Brain pericyte (primary cell): ENCODE measurements at regions not wholly inside any gene's neighbourhood (a gene's known extent, or its start where the extent isn't known, plus 50 kb on each side); places are given as distances from the start of the nearest gene placed in this dataset.
"Not testable (repeated sequence)": the region's sequence is repeated elsewhere in the genome, so short reads cannot be mapped to it uniquely, and the experiment has no call there.

Experiments
- DNase-seq: peaks from one replicate; pipeline ENCODE4 v3.0.0-alpha.2; 2012; ENCODE audit warnings: low read depth, low spot score

DNA sequence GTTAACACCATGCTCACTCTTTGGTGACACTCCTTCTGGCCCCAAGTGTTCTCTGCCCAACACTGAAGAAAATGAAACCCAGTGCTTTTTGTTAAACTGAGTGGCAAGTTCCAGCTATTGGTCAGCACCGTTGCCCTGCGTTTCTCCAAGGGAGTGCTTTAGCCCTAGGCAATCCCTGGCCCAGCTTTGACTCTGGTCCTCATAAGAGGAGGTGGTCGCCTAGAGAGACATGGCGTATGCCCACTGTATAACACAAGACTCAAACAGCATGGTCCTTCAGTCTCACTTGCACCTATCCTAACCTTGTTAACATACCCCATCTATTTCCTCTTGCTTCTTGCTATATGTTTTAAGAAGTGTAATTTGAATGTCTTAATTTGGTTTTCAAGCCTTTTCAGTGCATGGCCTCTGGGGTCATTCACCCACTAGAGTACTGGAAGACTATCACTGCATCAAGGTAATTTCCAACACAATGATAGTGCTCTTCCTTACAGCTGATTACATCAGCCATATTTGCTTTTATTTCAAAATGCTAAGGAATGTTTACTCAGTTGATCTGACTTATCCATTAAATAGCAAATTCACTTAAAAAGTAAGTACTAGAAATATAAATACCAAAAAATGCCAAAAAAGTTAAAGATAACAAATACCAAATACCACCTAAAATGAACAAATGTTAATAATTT, 190.5 kb upstream of the SOX21 start:
- DNase-seq = no peak

DNA sequence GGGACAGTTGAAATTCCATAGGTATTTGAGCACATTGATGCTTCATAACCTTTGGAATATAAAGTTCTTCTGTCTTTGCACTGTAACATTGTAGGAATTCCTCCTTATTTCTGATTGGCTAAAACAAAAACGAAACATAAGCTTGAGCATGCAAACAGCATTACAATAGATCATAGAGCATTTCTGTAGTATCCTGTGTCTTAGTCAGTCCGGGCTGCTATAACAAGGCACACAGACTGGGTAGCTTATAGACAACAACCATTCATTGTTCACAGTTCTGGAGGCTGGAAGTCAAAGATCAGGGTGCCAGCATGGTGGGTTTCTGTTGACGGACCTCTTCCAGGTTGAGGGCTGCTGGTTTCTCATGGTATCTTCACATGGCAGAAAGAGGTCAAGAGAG, 188.7 kb upstream of the SOX21 start:
- DNase-seq = no peak

GRCh38 chr13:94896719-94897317, 184.5 kb upstream of the SOX21 start:
- no peak for DNase-seq

GRCh38 chr13:94896238-94896637, 183.9 kb upstream of the SOX21 start:
- DNase-seq = no peak

DNA sequence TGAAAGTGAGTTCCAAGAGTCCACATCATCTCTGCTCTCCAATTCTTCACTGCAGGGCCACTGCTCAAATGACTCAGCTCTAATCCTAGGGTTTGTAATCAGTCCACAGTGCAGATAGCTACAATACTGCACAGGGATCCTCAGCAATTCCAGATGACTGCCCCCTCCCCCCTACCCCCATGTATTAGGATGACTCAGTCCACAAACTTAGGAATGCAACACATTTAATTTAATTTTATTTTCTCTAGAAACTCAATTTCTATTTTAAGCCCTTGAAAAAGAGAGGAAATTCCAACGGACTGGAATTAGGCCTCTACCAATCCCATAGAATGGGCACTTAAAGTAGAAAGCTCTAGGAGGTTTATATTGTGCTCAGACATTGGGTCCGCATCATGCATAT, 173.8 kb upstream of the SOX21 start:
- no peak for DNase-seq

GRCh38 chr13:94880463-94880862, 168.1 kb upstream of the SOX21 start:
- no peak for DNase-seq

- DNase-seq = no peak
These were observed 166.3 kb upstream of the SOX21 start for GRCh38 chr13:94878602-94879165.

GRCh38 chr13:94864474-94864873, 152.1 kb upstream of the SOX21 start:
- DNase-seq = no peak

DNA sequence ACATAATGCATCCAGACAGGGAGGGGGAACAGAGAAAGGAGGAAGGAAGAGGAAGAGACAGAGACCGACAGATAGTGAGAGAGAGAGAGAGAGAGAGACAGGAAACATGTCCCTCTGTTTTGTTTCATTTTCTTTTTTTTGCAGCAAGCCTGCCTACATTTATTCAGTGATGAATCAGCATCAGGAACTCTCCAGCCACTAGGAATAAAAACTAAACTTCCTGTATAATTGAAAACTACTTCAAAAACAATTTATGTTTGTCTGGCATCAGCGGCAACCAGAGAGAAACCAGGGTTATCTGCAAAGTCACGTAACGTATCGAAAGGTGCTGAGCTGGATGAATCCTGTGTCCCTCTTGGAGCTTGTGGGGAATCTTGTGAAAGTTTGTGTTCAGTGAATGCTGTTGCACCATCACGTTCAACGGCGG, 148.6 kb upstream of the SOX21 start:
- no peak for DNase-seq

DNA sequence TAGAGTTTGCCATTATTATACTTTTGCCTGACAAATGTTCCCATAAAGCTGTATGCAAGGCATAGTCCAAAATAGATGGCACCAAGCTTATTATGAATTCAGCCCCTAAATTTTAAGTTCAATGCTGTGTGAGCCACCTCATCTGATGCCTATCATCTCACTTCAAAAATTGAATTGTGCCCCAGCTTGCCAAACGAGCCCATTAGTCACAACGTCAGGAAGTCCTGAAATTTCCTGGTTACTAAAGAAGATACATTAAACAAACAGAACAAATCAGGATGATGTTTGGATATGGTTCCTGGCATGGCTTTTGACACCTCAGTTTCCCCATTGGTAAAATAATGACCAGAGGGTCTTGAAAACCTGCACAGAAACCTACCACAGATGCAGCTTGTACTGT, 147.5 kb upstream of the SOX21 start:
- DNase-seq = no peak

GRCh38 chr13:94859278-94859691, 146.9 kb upstream of the SOX21 start:
- peak; percentile 68 for DNase-seq

GRCh38 chr13:94858856-94859255, 146.5 kb upstream of the SOX21 start:
- DNase-seq = no peak

- no peak for DNase-seq
These were observed 142.3 kb upstream of the SOX21 start for GRCh38 chr13:94854688-94855087.

DNA sequence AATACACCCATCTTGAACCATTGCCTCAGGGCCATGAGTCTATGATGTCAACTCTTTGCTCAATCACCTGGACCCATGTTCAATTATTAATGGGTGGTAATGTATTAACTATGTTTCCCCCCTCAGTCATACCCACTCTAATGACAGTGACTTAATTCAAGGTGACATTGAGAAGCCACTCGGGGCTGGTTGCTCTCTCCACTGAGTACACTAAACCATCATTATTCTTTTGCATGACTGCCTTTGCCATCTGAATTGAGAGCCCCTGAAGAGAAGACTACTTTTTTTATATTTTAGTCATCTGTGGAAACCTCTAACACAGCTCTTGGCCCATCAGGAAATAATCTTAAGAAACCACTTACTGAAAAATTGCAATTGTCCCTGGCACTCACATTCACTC, 139.2 kb upstream of the SOX21 start:
- no peak for DNase-seq

GRCh38 chr13:94849254-94849653, 136.9 kb upstream of the SOX21 start:
- no peak for DNase-seq

GRCh38 chr13:94842901-94843300, 130.6 kb upstream of the SOX21 start:
- no peak for DNase-seq

DNA sequence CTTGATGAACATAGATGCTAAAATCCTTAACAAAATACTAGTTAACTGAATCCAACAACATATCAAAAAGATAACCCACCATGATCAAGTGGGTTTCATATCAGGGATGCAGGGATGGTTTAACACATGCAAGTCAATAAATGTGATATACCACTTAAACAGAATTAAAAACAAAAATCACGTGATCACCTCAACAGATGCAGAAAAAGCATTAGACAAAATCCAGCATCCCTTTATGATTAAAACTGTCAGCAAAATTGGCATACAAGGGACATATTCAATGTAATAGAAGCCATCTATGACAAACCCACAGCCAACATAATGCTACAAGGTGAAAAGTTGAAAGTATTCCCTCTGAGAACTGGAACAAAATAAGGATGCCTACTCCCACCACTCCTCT, 124.7 kb upstream of the SOX21 start:
- DNase-seq = not testable (repeated sequence)

GRCh38 chr13:94829837-94830365, 117.6 kb upstream of the SOX21 start:
- no peak for DNase-seq

DNA sequence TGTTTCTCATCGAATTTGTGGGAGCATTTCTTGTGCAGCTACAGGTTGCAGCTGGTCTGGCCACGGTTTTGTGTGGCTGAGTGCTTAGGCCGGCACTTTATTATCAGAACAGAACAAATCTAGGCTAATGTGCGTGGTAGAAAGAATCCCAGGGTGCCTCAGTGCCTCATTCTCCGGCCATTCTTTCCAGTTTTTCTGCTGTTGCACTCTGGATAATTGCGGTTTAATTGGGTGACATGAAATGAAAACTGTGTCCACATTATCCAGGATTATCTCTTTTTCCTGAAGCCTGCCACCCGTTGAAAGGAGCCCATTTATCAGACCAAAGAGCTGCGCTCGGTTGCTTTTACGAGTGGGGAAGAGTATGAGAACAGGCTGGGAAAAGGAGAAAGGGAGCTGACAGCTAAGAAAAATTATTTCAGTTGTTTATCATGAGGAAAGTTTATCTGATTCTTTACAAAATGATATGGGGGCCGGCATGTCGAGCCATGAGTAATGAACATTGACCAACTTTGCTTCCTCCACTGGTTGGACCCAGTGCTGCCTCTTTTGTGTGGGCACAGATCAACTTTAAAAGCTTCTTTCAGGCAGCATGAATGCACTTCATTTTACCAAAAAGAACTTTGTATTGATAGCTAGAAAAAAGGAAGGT, 117.0 kb upstream of the SOX21 start:
- no peak for DNase-seq

DNA sequence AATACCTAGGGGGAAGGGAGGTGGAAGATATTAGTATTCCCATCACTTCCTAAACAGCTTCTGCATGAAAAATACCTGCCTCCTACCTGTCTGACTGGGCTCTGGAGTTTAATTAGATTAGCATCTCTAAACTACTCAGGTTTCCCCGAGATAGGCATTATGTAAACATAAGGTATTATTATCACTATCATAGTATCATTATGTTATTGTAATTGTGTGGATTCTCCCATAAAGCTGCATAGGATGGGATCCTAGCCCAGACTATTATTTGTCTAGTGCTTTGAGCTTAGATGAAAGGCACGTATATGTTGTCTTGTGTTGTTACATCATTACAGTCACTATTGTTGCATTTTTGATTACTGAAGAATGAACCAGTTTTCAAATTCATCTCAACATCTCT, 115.2 kb upstream of the SOX21 start:
- DNase-seq = no peak

DNA sequence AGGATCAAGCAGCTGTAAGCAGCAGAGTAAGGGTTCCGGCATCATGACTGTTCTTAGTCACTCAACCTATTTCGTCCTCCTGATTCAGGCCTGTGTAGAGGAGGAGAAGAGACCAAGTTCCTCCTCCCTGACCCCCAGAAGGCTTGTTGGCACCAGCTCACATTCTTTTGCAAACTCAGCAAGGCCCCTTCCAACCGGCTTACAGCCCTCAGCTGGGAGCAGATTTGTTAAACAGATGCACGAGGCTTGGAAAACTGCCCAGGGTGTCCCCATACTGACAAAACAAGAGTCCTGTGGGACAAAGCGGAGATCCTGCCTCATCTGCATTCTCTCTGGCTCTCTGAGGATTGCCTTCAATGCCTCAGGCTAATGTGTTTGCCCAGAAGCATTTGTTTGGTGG, 113.2 kb upstream of the SOX21 start:
- no peak for DNase-seq

GRCh38 chr13:94824601-94825000, 112.3 kb upstream of the SOX21 start:
- no peak for DNase-seq

GRCh38 chr13:94822356-94822755, 110.0 kb upstream of the SOX21 start:
- no peak for DNase-seq
